B cell (primary cell): ENCODE measurements at regions not wholly inside any gene's neighbourhood (a gene's known extent, or its start where the extent isn't known, plus 50 kb on each side); places are given as distances from the start of the nearest gene placed in this dataset.

Experiments
- CTCF ChIP-seq: fragments of 200-600 bp; IDR thresholded peaks from one replicate; pipeline ENCODE4 v1.8.0; 2022; ENCODE audit warnings: antibody characterized with exemption, mild to moderate bottlenecking
- EZH2 ChIP-seq: IDR thresholded peaks from 2 replicates; pipeline ENCODE4 v1.6.1; 2012; ENCODE audit warnings: borderline replicate concordance, low read depth, mild to moderate bottlenecking, moderate library complexity, low read length; ENCODE audit not compliant: insufficient read depth, poor library complexity, severe bottlenecking

GRCh38 chr6:113246186-113246585, 611.0 kb upstream of the MARCKS start:
- TF ChIP-seq CTCF (no peak), EZH2 (no peak)
